ENCODE measurements at regions not wholly inside any gene's neighbourhood (a gene's known extent, or its start where the extent isn't known, plus 50 kb on each side); places are given as distances from the start of the nearest gene placed in this dataset.
"Not testable (repeated sequence)": the region's sequence is repeated elsewhere in the genome, so short reads cannot be mapped to it uniquely, and the experiment has no call there.

DNA sequence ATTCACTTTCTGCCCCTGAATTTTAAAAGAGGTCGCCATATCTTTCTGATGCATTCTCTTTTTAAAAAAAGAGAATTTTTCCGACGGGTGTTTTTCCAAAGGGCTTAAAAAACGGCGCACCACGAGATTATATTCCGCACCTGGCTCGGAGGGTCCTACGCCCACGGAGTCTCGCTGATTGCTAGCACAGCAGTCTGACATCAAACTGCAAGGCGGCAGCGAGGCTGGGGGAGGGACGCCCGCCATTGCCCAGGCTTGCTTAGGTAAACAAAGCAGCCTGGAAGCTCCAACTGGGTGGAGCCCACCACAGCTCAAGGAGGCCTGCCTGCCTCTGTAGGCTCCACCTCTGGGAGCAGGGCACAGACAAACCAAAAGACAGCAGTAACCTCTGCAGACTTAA is 370.0 kb downstream of the TBL1XR1 start:
- TF ChIP-seq, protein P1, sequence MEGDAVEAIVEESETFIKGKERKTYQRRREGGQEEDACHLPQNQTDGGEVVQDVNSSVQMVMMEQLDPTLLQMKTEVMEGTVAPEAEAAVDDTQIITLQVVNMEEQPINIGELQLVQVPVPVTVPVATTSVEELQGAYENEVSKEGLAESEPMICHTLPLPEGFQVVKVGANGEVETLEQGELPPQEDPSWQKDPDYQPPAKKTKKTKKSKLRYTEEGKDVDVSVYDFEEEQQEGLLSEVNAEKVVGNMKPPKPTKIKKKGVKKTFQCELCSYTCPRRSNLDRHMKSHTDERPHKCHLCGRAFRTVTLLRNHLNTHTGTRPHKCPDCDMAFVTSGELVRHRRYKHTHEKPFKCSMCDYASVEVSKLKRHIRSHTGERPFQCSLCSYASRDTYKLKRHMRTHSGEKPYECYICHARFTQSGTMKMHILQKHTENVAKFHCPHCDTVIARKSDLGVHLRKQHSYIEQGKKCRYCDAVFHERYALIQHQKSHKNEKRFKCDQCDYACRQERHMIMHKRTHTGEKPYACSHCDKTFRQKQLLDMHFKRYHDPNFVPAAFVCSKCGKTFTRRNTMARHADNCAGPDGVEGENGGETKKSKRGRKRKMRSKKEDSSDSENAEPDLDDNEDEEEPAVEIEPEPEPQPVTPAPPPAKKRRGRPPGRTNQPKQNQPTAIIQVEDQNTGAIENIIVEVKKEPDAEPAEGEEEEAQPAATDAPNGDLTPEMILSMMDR (optimal IDR thresholded peaks at IDR 0.05 in 1 of 3, IDR thresholded peaks at IDR 0.05 in 1 of 3, conservative IDR thresholded peaks at IDR 0.05 in 1 of 3; ENCODE audit: extremely low read depth in 1 of 3, insufficient read depth in 2 of 3, low read length in 3 of 3) = not testable (repeated sequence)
- TF ChIP-seq EZH2 (IDR thresholded peaks at IDR 0.05; ENCODE audit: low read length) = not testable (repeated sequence)
